HG03097 (cell line): ENCODE measurements at regions not wholly inside any gene's neighbourhood (a gene's known extent, or its start where the extent isn't known, plus 50 kb on each side); places are given as distances from the start of the nearest gene placed in this dataset.
"Not testable (repeated sequence)": the region's sequence is repeated elsewhere in the genome, so short reads cannot be mapped to it uniquely, and the experiment has no call there.

Experiments used
- ATAC-seq: cut with Tn5 transposase; IDR thresholded peaks from one replicate; pipeline ENCODE4 v1.9.1; 2021; ENCODE audit not compliant: unreplicated experiment, low FRiP score

DNA sequence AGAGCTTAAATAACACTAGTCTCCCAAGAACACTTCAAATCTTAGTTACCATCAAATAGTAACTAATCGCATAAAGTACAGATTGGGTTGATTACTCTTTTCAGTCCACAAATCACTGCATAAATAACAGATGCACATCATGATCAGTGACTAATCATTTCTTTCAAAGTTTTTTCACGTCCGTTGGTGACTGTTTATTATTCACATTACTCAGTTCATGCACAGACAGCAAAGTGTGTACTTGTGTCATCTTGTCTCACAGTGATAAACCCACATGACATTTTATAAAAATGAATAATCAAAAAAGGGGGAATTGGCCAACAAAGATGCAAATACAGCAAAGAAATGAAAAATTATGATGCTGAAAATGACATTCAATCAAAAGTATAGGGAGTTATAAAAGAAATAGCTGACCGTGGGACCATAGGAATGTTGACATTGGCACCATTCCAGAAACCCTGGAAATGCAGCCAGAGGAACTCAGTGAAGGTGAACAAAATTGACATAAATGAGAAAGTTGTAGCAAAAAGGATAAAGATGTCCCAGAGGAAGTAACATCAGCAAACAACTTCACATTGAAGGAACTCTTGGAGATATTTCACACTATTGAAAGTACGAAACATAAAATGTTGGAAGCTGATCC, 161.5 kb downstream of the SOX3 start:
- no peak for ATAC-seq

DNA sequence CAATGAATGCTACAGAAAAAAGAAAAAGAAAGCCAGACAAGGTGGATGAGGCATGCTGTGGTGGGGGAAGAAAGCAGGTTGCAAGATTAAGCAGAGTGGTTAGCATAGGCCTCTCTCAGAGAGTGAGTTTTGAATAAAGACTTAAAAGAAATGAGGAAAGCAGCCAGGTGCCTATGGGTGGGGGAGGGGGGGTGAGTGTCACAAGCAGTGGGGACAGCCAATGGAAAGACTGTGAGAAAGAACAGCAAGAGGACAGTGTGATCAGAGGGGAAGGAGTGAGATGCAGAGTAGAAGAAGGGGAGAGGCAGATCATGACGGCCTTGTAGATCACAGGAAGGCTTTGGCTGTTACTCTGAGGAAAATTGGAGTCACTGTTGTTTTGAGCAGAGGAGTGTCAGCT, 162.5 kb downstream of the SOX3 start:
- ATAC-seq = no peak

DNA sequence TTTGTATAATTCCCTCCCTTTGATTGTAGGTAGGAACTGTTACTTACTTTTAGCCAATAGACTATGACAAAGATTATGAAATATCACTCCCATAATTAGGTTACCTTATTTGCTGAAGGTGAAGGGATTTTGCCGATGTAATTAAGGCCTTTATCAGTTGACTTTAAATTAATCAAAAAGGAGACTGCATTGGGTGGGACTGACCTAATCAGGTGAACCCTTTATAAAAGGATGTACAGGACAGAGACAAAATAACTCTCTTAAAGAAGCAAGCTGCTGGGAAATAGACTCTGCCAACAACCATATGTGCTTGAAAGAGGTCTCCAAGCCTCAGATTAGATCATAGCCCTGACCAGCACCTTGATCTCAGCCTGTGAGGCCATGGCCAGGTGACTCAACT, 167.6 kb downstream of the SOX3 start:
- ATAC-seq = no peak

DNA sequence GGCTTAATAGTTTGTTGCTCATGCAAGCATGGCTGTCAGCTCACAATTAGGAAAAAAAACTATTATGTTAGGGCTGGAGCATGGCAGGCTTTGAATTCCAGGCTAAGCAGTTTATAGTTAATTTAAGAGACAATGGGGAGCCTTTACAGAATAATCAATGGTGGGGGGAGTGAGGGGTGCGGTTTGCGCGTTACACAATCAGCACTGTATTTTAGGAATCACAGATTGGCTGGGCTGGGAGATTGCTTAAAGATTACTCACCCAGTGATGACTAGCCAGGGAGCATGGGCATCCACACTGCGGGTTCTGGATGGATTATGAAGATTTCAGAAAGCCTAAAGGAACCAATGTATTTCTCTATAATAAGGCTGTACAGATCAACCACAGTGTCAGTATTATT, 186.6 kb downstream of the SOX3 start:
- ATAC-seq = no peak

GRCh38 chrX:140317462-140317861, 187.4 kb downstream of the SOX3 start:
- ATAC-seq = no peak

DNA sequence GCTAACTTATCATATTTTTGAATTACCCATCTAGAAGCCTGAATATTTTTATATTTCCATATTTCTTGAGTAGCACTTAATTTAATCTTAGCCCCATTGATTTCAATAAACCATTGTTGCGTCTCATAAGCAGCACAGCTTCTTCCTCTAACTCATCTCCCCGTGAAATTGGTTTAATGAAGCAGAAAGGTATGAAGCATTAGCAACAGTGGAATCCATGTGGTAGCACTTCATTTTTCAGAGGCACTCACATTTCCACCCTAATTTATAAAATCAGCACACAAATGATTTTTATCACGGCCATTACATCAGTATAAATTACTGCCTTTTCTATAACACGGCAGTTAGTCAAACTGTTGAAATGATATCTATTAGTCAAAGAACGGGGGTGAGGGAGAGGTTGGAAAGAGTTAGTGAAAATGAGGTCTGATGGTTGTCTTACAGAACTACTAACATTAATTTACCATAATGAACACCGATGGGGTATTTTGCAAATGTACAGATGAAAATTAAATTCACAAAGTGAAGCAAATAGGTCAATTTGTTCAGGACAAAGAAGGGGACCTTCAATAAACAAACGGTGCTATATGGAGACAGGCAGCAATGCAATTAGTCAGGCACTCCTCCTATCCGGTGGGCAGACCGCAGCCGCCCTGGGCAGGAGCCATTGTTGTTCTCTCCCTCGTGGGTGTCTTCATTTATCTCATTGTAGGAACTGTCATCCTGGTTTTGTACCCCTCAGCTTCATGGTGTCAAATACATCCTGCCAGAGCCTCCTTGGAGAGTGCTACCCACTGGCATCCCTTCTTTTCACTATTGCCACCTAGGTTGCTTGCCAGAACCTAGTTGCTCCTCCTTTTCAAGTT, 205.7 kb downstream of the SOX3 start:
- ATAC-seq = no peak

GRCh38 chrX:140297273-140297672, 207.6 kb downstream of the SOX3 start:
- no peak for ATAC-seq

- no peak for ATAC-seq
Observed at GRCh38 chrX:140292961-140293360, 211.9 kb downstream of the SOX3 start.

DNA sequence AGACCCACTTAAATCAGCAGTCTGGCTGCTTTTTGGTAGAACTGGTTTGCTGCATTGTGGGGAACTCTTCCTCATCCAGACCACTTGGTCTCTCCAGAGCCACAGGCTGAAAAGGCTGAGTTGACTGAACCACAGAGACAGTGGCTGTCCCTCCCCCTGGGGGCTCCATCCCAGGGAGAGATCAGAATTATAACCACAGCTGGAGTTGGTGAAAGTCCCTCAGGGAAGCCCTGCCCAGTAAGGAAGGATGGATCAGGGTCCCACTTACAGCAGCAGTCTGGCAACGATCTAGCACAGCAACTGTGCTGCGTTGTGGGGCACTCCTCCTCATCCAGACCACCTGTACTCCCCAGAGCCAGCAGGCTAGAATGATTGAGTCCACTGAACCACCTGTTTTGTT, 212.7 kb downstream of the SOX3 start:
- no peak for ATAC-seq

DNA sequence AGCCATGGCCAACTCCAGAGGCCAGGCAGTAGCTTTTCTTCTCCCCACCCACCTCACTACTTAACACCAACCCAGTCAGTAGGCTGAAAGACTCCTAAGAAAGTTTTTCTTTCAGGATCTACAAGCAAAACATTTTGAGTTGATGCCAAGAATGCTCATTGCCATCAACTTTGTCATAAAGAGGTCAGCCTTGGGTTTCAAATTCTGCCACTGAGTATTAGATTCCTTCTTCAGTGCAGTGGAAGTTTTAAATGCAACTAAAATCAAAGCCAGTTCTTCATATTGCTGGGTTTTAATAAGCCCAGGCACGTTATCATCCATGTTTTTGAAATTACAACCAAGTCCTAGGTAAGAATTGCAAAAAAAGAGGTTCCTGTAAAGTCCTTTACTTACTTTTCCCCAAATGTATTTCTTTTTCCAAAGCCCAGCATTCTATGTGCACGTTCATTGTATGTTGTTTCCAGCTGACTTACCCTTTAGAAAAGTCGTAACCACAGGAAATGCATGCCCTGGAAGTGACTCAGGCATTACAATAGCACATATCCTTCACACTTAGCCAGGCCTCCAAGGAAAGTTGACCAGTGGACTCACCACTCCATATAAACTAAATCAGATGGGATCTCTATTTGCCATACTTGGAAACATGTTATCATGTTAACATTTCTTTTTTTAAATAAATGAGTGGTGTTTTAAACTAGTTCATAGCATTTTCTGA, 229.9 kb downstream of the SOX3 start:
- no peak for ATAC-seq

GRCh38 chrX:140273921-140274320, 230.9 kb downstream of the SOX3 start:
- ATAC-seq = no peak

DNA sequence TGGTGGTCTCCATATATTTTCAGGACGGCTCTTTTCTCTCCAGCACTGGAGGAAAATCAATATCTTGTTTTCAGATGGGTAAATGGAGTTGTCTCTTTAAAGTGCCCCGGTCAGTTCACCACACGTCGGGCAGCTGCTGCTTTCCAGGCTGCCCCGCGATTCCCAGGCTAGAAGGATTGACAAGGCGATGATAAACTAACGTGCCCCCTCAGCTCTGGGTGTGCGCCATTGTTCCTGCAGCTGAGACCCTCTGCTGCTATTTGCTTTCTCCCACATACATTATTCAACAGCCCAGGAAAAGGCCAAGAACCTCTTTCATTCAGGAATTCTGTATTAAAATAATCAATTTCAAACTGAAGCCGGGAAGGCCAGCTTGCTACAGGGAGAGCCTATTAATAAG, 254.5 kb downstream of the SOX3 start:
- no peak for ATAC-seq

DNA sequence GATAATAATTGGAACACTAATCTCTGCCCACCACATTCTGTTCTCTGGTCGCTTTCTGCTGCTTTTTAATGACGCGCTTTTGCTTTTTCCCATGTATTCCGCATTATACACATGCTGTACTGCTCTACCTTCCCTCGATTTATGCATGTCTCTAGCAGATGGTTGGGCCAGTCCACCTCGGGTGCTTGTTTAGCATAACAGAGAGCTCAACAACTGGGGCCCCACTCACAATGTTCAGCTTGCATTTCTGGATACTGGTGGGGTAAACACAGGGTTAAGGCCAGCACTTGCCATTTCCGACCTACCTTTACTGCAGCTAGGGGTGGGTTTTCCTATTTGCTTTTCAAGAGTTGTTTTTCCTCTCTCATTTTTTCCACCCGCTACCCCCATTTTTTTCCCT, 255.8 kb downstream of the SOX3 start:
- ATAC-seq = no peak

- no peak for ATAC-seq
Observed at GRCh38 chrX:140229191-140229590, 263.9 kb upstream of the CXorf66 start.

GRCh38 chrX:140226037-140226436, 260.7 kb upstream of the CXorf66 start:
- not testable (repeated sequence) for ATAC-seq

DNA sequence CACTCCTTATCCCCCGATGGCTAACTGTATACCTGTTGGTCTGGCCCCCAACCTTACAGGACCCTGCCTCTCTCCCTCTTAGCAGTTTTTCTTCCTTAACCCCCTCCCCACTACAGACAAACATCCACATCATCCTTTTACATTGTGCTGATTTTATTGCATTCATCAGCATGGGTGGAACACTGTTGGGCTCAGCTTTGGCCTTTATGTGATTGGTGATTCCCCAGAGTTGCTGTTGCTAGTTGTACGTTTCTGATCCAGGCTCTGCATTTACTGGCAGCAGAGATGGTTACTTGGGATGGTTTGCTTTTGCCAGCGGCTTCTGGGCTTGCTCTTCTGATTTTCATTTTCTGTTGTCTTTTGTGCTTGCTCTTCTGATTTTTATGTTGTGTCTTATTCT, 250.6 kb upstream of the CXorf66 start:
- ATAC-seq = not testable (repeated sequence)

DNA sequence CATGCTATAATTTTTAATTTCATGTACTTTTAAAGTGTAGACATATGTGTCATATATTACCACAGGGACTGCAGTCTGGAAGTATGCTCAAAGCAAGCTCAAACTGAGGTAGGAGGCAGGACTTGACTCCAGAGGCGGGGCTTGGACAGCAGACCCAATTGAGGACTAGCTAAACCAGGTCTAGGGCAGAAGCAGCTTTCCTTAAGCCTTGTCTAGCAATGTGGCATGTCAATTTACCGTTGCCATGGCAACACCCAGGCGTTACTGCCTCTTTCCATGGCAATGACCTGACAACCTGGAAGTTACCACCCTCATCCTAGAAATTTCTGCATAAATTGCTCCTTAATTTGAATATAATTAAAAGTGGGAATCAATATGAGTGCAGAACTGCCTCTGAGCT, 249.2 kb upstream of the CXorf66 start:
- ATAC-seq = not testable (repeated sequence)

DNA sequence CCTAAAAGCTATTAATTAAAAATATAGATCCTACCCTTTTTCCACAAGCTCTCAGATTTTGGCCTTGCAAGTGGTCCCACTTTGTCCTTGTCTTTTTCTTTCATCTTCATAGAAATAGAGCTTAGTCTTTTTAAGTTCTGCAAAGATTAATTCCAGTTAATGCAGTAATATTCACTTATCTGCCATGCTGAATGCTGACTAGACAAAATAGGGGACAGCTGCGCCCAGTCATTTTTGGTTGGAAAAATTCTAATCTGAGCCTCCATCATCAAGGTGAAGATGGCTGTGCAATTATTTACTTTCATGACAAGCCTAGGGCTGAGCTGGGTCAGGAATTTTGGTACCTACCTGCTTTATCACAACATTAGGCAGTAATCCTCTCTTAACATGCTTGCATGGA, 241.3 kb upstream of the CXorf66 start:
- ATAC-seq = no peak

GRCh38 chrX:140190441-140191108, 225.3 kb upstream of the CXorf66 start:
- no peak for ATAC-seq

DNA sequence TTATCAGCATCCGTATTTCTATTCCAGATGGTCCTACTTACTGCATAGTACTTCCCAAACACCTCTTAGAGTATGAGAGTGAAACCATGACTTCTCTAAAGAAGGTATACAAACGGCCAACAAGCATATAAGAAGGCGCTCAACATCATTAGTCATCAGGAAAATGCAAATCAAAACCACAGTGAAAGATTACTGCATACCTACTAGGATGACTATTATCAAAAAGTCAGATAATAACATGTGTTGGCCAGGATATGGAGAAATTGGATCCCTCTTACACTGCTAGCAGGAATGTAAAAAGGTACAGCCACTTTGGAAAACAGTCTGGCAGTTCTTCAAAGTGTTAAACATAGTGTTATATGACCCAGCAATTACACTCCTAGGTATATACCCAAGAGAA, 215.3 kb upstream of the CXorf66 start:
- no peak for ATAC-seq

GRCh38 chrX:140177821-140178220, 212.5 kb upstream of the CXorf66 start:
- no peak for ATAC-seq
